ENCODE measurements at regions not wholly inside any gene's neighbourhood (a gene's known extent, or its start where the extent isn't known, plus 50 kb on each side); places are given as distances from the start of the nearest gene placed in this dataset.

- H3K4me3 Mint-ChIP-seq, result no peak overlapping the region
- H3K36me3 Mint-ChIP-seq (ENCODE audit: low read depth), result no peaks in the 10 kb centered on the region
- no peak overlapping the region for H3K27ac Mint-ChIP-seq
- H3K9me3 Mint-ChIP-seq, result no peaks in the 10 kb centered on the region
- no peak for DNase-seq
- peaks cover 4% of the 10 kb centered on the region for H3K27me3 Mint-ChIP-seq (ENCODE audit: low read depth, poor library complexity)
- peaks cover 4% of the 10 kb centered on the region for H3K4me1 Mint-ChIP-seq
- no peak for TF ChIP-seq CTCF (IDR thresholded peaks at IDR 0.05)
These were observed 69.1 kb downstream of the MBL2 start for GRCh38 chr10:52703451-52703850.

GRCh38 chr10:52703898-52704297 is 68.7 kb downstream of the MBL2 start:
- Mint-ChIP-seq H3K9me3 (no peaks in the 10 kb centered on the region), H3K4me3 (no peak overlapping the region), H3K27ac (no peak overlapping the region), H3K36me3 (ENCODE audit: low read depth) (no peaks in the 10 kb centered on the region), H3K27me3 (ENCODE audit: low read depth, poor library complexity) (peaks cover 4% of the 10 kb centered on the region), H3K4me1 (peaks cover 4% of the 10 kb centered on the region)
- TF ChIP-seq CTCF (IDR thresholded peaks at IDR 0.05), result no peak
- no peak for DNase-seq

GRCh38 chr10:52706332-52707070 is 66.1 kb downstream of the MBL2 start:
- DNase-seq, result no peak
- Mint-ChIP-seq H3K27me3 (ENCODE audit: low read depth, poor library complexity) (peaks cover 4% of the 10 kb centered on the region), H3K9me3 (no peaks in the 10 kb centered on the region), H3K36me3 (ENCODE audit: low read depth) (no peaks in the 10 kb centered on the region), H3K4me1 (peaks cover 3% of the 10 kb centered on the region), H3K4me3 (no peak overlapping the region), H3K27ac (no peak overlapping the region)
- no peak for TF ChIP-seq CTCF (IDR thresholded peaks at IDR 0.05)

All from nephron progenitor cell (in vitro differentiated cells).